ENCODE measurements at regions not wholly inside any gene's neighbourhood (a gene's known extent, or its start where the extent isn't known, plus 50 kb on each side); places are given as distances from the start of the nearest gene placed in this dataset.

GRCh38 chr1:83734420-83734819, 264.5 kb downstream of the TTLL7 start:
- Mint-ChIP-seq H3K4me1 (ENCODE audit: low read depth) (peaks cover 8% of the 10 kb centered on the region), H3K4me3 (no peak overlapping the region), H3K36me3 (ENCODE audit: low read depth) (no peaks in the 10 kb centered on the region), H3K9me3 (no peaks in the 10 kb centered on the region), H3K27me3 (no peaks in the 10 kb centered on the region), H3K27ac (no peak overlapping the region)
- CTCF ChIA-PET: no interaction called here
- H3K9me3 ChIP-seq (ENCODE audit: control insufficient read depth in 1 of 2, insufficient read depth in 1 of 2, low read length in 2 of 2): no peaks in the 10 kb centered on the region
- ATAC-seq (ENCODE audit: poor library complexity): no peak
- no peak overlapping the region for H3K4me3 ChIP-seq (ENCODE audit: low read length)
- H3K27me3 ChIP-seq (ENCODE audit: control insufficient read depth in 1 of 2, insufficient read depth in 2 of 2, low read length in 2 of 2): no peaks in the 10 kb centered on the region
- POLR2A ChIA-PET: no interaction called here
- intact Hi-C loops (cut with DNase I, micrococcal nuclease): no loop called here
- TF ChIP-seq CTCF (IDR thresholded peaks at IDR 0.05): no peak
- no peaks in the 10 kb centered on the region for H3K4me1 ChIP-seq (ENCODE audit: insufficient read depth, low read length)
- DNase-seq: no peak
- H3K27ac ChIP-seq (ENCODE audit: low read depth in 1 of 2, low read length in 2 of 2): no peak overlapping the region
- no peaks in the 10 kb centered on the region for H3K36me3 ChIP-seq (ENCODE audit: insufficient read depth, low read length)

- Histone ChIP-seq H3K9me3 (ENCODE audit: control insufficient read depth in 1 of 2, insufficient read depth in 1 of 2, low read length in 2 of 2) (no peaks in the 10 kb centered on the region), H3K27me3 (ENCODE audit: control insufficient read depth in 1 of 2, insufficient read depth in 2 of 2, low read length in 2 of 2) (no peaks in the 10 kb centered on the region), H3K36me3 (ENCODE audit: insufficient read depth, low read length) (no peaks in the 10 kb centered on the region), H3K27ac (ENCODE audit: low read depth in 1 of 2, low read length in 2 of 2) (no peak overlapping the region), H3K4me3 (ENCODE audit: low read length) (no peak overlapping the region), H3K4me1 (ENCODE audit: insufficient read depth, low read length) (no peaks in the 10 kb centered on the region)
- Mint-ChIP-seq H3K4me1 (ENCODE audit: low read depth) (no peaks in the 10 kb centered on the region), H3K27ac (no peak overlapping the region), H3K9me3 (no peaks in the 10 kb centered on the region), H3K36me3 (ENCODE audit: low read depth) (no peaks in the 10 kb centered on the region), H3K4me3 (no peak overlapping the region), H3K27me3 (no peaks in the 10 kb centered on the region)
- no peak for TF ChIP-seq CTCF (IDR thresholded peaks at IDR 0.05)
- CTCF ChIA-PET: interaction anchor here (0.9 to 1.7 kb wide), 2 partner anchors 10 to 117 kb away, joined by 3 to 6 read pairs; no protein-coding TSS in a partner anchor
- POLR2A ChIA-PET: no interaction called here
- DNase-seq: no peak
- no peak for ATAC-seq (ENCODE audit: poor library complexity)
- intact Hi-C loops (cut with DNase I, micrococcal nuclease): no loop called here
Measured at GRCh38 chr1:83725735-83726360, 273.1 kb downstream of the TTLL7 start.

GRCh38 chr1:83718338-83718737, 280.6 kb downstream of the TTLL7 start:
- no peaks in the 10 kb centered on the region for H3K27me3 ChIP-seq (ENCODE audit: control insufficient read depth in 1 of 2, insufficient read depth in 2 of 2, low read length in 2 of 2)
- DNase-seq: no peak
- no peak overlapping the region for H3K27ac ChIP-seq (ENCODE audit: low read depth in 1 of 2, low read length in 2 of 2)
- no peaks in the 10 kb centered on the region for H3K27me3 Mint-ChIP-seq
- H3K4me1 Mint-ChIP-seq (ENCODE audit: low read depth): no peaks in the 10 kb centered on the region
- no peak overlapping the region for H3K4me3 ChIP-seq (ENCODE audit: low read length)
- ChIA-PET POLR2A (no interaction called here), CTCF (no interaction called here)
- TF ChIP-seq CTCF (IDR thresholded peaks at IDR 0.05): no peak
- no peaks in the 10 kb centered on the region for H3K36me3 Mint-ChIP-seq (ENCODE audit: low read depth)
- no peaks in the 10 kb centered on the region for H3K9me3 Mint-ChIP-seq
- H3K27ac Mint-ChIP-seq: no peak overlapping the region
- no peaks in the 10 kb centered on the region for H3K4me1 ChIP-seq (ENCODE audit: insufficient read depth, low read length)
- intact Hi-C loops (cut with DNase I, micrococcal nuclease): no loop called here
- H3K9me3 ChIP-seq (ENCODE audit: control insufficient read depth in 1 of 2, insufficient read depth in 1 of 2, low read length in 2 of 2): no peaks in the 10 kb centered on the region
- no peak for ATAC-seq (ENCODE audit: poor library complexity)
- no peak overlapping the region for H3K4me3 Mint-ChIP-seq
- no peaks in the 10 kb centered on the region for H3K36me3 ChIP-seq (ENCODE audit: insufficient read depth, low read length)
